GM13977 (cell line): ENCODE measurements at regions not wholly inside any gene's neighbourhood (a gene's known extent, or its start where the extent isn't known, plus 50 kb on each side); places are given as distances from the start of the nearest gene placed in this dataset.

ENCODE experiments used
- DNase-seq: peaks from one replicate; pipeline ENCODE4 v3.0.0; 2012; ENCODE audit warnings: low spot score
- in situ Hi-C: fragments of 300-500 bp; cut with MboI; formaldehyde crosslinking; loops from one replicate; pipeline ENCODE4 v1.12.0; 2022; ENCODE audit warnings: low sequenced_read_pairs, low pct_unique_long_range_greater_than_20kb, mixed read lengths, inconsistent platforms; ENCODE audit not compliant: unreplicated experiment
- TF ChIP-seq, protein P1 (sequence below): IDR thresholded peaks from 2 replicates; pipeline ENCODE4 v1.5.1; 2012; ENCODE audit warnings: mild to moderate bottlenecking, control low read depth; ENCODE audit not compliant: insufficient read depth; ENCODE audit errors: extremely low read depth, missing control alignments

DNA sequence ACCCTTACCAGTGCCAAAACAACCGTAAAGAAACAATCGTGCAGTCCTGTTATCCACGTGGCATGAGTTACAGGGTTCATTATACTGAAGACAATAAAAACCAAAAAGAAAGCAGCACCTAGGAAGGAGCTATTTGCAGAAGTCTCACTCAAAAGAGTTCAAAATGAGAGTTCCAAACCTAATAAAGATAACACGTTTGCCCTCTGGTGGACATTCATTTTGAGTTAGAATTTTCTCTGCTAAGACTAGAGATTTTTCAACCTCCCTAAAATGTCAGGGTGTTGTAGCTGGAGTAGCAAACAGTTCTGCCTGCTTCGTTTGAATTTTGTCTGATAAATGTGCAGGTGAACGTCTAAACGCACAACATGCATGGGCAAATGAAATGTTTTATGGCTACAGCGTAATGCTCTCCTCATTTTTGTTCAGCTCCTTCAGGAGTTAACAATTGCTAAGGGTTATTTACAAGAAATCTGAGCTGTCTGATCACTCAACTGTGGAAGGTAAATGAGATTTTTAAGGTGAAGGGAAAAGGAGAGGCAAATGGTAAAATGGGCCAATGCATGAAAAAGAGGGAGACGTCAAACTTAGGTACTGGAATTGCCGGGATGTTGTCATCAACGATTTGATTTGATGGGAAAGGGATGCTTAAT is 1067.9 kb upstream of the EEF2KMT start:
- TF ChIP-seq, protein P1, sequence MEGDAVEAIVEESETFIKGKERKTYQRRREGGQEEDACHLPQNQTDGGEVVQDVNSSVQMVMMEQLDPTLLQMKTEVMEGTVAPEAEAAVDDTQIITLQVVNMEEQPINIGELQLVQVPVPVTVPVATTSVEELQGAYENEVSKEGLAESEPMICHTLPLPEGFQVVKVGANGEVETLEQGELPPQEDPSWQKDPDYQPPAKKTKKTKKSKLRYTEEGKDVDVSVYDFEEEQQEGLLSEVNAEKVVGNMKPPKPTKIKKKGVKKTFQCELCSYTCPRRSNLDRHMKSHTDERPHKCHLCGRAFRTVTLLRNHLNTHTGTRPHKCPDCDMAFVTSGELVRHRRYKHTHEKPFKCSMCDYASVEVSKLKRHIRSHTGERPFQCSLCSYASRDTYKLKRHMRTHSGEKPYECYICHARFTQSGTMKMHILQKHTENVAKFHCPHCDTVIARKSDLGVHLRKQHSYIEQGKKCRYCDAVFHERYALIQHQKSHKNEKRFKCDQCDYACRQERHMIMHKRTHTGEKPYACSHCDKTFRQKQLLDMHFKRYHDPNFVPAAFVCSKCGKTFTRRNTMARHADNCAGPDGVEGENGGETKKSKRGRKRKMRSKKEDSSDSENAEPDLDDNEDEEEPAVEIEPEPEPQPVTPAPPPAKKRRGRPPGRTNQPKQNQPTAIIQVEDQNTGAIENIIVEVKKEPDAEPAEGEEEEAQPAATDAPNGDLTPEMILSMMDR = no peak
- in situ Hi-C loops = no loop called here
- DNase-seq = no peak

- in situ Hi-C loops = no loop called here
- DNase-seq = no peak
- TF ChIP-seq, protein P1 = no peak
Observed at GRCh38 chr16:6160871-6161270, 1063.3 kb upstream of the EEF2KMT start.

GRCh38 chr16:6160303-6160702 is 1062.7 kb upstream of the EEF2KMT start:
- in situ Hi-C loops = no loop called here
- TF ChIP-seq, protein P1 = no peak
- DNase-seq = no peak

DNA sequence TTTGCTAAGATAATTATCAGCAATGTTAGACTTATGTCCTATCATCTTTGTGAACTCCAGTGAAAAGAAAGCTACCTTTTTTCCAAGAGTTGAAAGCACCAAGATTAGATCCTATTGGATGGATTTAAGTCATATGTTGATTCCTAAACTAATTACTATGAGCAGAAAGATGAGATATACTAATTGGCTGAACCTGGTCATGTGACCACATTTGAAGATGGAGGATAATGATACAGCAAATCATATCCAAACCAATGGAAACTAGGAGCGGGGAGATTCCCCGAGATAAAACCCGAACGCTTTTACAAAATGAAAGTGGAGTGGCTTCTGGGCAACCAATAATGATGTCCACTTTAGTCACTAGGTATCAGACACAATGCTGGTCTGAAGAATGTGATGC is 1060.2 kb upstream of the EEF2KMT start:
- TF ChIP-seq, protein P1 = no peak
- in situ Hi-C loops = no loop called here
- DNase-seq = no peak

DNA sequence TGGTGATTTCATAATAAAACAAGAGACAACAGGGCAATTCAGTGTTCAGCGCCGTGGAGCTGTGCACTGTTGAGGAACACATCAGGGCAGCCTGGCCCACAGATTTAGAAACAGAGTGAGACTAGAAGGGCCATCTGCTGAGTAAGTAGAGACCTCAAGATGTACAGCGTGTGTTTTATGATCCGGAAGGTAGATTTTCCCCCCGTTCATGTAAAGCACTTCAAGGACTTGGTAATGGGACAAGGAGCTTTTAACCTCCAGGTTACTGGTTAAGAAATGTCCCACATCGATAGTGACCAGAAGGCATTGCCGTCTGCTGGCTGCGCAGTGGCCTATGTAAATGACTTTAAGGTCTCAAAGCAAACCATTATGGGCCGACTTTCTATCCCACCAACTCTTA is 1057.7 kb upstream of the EEF2KMT start:
- in situ Hi-C loops = no loop called here
- TF ChIP-seq, protein P1 = no peak
- DNase-seq = no peak

- no peak for DNase-seq
- in situ Hi-C loops = no loop called here
- TF ChIP-seq, protein P1 = no peak
Observed at GRCh38 chr16:6153901-6154300, 1056.3 kb upstream of the EEF2KMT start.
